ENCODE measurements at regions not wholly inside any gene's neighbourhood (a gene's known extent, or its start where the extent isn't known, plus 50 kb on each side); places are given as distances from the start of the nearest gene placed in this dataset.

- POLR2A ChIA-PET: no interaction called here
- DNase-seq (ENCODE audit: low read depth): peak; percentile 38
- CTCF ChIA-PET: no interaction called here
- Histone ChIP-seq H3K27me3 (ENCODE audit: control insufficient read depth, insufficient read depth, low read length) (no peaks in the 10 kb centered on the region), H3K36me3 (ENCODE audit: control insufficient read depth, insufficient read depth, low read length) (no peaks in the 10 kb centered on the region), H3K4me3 (ENCODE audit: low read depth, low read length) (no peak overlapping the region)
- no peak for TF ChIP-seq CTCF (IDR thresholded peaks at IDR 0.05; ENCODE audit: insufficient read depth, low read depth, low read length)
Measured at GRCh38 chr6:81204731-81205130, 547.8 kb downstream of the TENT5A start.

- ChIA-PET POLR2A (no interaction called here), CTCF (no interaction called here)
- Histone ChIP-seq H3K4me3 (ENCODE audit: low read depth, low read length) (no peak overlapping the region), H3K36me3 (ENCODE audit: control insufficient read depth, insufficient read depth, low read length) (no peaks in the 10 kb centered on the region), H3K27me3 (ENCODE audit: control insufficient read depth, insufficient read depth, low read length) (no peaks in the 10 kb centered on the region)
- no peak for DNase-seq (ENCODE audit: low read depth)
- no peak for TF ChIP-seq CTCF (IDR thresholded peaks at IDR 0.05; ENCODE audit: insufficient read depth, low read depth, low read length)
Measured at GRCh38 chr6:81194374-81194773, 558.1 kb downstream of the TENT5A start.

GRCh38 chr6:81172056-81172740 is 580.3 kb downstream of the TENT5A start:
- POLR2A ChIA-PET: no interaction called here
- DNase-seq (ENCODE audit: low read depth): no peak
- Histone ChIP-seq H3K36me3 (ENCODE audit: control insufficient read depth, insufficient read depth, low read length) (no peaks in the 10 kb centered on the region), H3K4me3 (ENCODE audit: low read depth, low read length) (no peak overlapping the region), H3K27me3 (ENCODE audit: control insufficient read depth, insufficient read depth, low read length) (no peaks in the 10 kb centered on the region)
- CTCF ChIA-PET: no interaction called here
- TF ChIP-seq CTCF (IDR thresholded peaks at IDR 0.05; ENCODE audit: insufficient read depth, low read depth, low read length): no peak

- no peak for TF ChIP-seq CTCF (IDR thresholded peaks at IDR 0.05; ENCODE audit: insufficient read depth, low read depth, low read length)
- DNase-seq (ENCODE audit: low read depth): no peak
- Histone ChIP-seq H3K36me3 (ENCODE audit: control insufficient read depth, insufficient read depth, low read length) (no peaks in the 10 kb centered on the region), H3K27me3 (ENCODE audit: control insufficient read depth, insufficient read depth, low read length) (no peaks in the 10 kb centered on the region), H3K4me3 (ENCODE audit: low read depth, low read length) (no peak overlapping the region)
- POLR2A ChIA-PET: no interaction called here
- CTCF ChIA-PET: no interaction called here
Measured at GRCh38 chr6:81169166-81169565, 583.3 kb downstream of the TENT5A start.

GRCh38 chr6:81166770-81167169 is 585.7 kb downstream of the TENT5A start:
- Histone ChIP-seq H3K4me3 (ENCODE audit: low read depth, low read length) (no peak overlapping the region), H3K36me3 (ENCODE audit: control insufficient read depth, insufficient read depth, low read length) (no peaks in the 10 kb centered on the region), H3K27me3 (ENCODE audit: control insufficient read depth, insufficient read depth, low read length) (no peaks in the 10 kb centered on the region)
- TF ChIP-seq CTCF (IDR thresholded peaks at IDR 0.05; ENCODE audit: insufficient read depth, low read depth, low read length): no peak
- no peak for DNase-seq (ENCODE audit: low read depth)
- ChIA-PET POLR2A (no interaction called here), CTCF (no interaction called here)
